ENCODE measurements at regions not wholly inside any gene's neighbourhood (a gene's known extent, or its start where the extent isn't known, plus 50 kb on each side); places are given as distances from the start of the nearest gene placed in this dataset.

DNA sequence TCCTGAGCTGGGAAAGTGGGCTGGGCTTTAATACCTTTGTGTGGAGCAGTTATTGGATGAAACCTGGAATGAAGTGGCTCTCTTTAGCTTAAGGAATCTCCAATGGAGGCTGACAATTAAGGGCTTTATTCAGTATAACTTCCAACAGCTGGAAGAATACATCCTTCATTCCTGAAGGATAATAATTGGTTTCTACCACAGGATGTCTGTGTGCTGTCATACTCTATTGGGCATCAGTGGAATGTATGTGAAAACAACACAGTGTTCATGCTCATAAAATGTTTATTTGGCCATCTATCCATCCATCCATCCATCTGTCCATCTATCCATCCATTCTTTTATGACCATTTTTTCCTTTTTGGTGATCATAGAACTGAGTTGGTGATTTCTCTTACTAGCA lies 220.7 kb upstream of the GAP43 start:
- no peaks in the 10 kb centered on the region; a peak in 1 of 7 replicates for H3K36me3 Mint-ChIP-seq (ENCODE audit: insufficient read depth in 1 of 3, low read depth in 3 of 3)
- DNase-seq = no peak
- TF ChIP-seq, protein P1, sequence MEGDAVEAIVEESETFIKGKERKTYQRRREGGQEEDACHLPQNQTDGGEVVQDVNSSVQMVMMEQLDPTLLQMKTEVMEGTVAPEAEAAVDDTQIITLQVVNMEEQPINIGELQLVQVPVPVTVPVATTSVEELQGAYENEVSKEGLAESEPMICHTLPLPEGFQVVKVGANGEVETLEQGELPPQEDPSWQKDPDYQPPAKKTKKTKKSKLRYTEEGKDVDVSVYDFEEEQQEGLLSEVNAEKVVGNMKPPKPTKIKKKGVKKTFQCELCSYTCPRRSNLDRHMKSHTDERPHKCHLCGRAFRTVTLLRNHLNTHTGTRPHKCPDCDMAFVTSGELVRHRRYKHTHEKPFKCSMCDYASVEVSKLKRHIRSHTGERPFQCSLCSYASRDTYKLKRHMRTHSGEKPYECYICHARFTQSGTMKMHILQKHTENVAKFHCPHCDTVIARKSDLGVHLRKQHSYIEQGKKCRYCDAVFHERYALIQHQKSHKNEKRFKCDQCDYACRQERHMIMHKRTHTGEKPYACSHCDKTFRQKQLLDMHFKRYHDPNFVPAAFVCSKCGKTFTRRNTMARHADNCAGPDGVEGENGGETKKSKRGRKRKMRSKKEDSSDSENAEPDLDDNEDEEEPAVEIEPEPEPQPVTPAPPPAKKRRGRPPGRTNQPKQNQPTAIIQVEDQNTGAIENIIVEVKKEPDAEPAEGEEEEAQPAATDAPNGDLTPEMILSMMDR (conservative IDR thresholded peaks at IDR 0.05) = no peak
- no peak overlapping the region for H3T11ph ChIP-seq (ENCODE audit: low read length)
- no peak overlapping the region for H3K27ac ChIP-seq (ENCODE audit: insufficient read length, low read depth, low read length)
- H2BK120ac ChIP-seq (ENCODE audit: low read depth, low read length, poor library complexity, severe bottlenecking) = no peak overlapping the region
- no peak overlapping the region for H3K18ac ChIP-seq (ENCODE audit: insufficient read length, low read depth, low read length)
- no peak overlapping the region for H2BK12ac ChIP-seq (ENCODE audit: insufficient read length, low read depth, low read length)
- H2AK5ac ChIP-seq (ENCODE audit: insufficient read length, low read length) = no peak overlapping the region
- no peaks in the 10 kb centered on the region for H3K79me2 ChIP-seq (ENCODE audit: insufficient read depth, low read length)
- no peaks in the 10 kb centered on the region for H3K27me3 ChIP-seq (ENCODE audit: insufficient read depth, low read length)
- H4K8ac ChIP-seq (replicated peaks; ENCODE audit: insufficient read length, low read depth, low read length) = no peak overlapping the region
- H3K4me1 Mint-ChIP-seq = peaks cover 34 to 41% of the 10 kb centered on the region in 2 experiments
- H4K20me1 ChIP-seq (ENCODE audit: control insufficient read depth, insufficient read depth, insufficient read length) = no peaks in the 10 kb centered on the region
- H2AFZ ChIP-seq (ENCODE audit: low read length) = no peak overlapping the region
- no peak overlapping the region for H2BK5ac ChIP-seq (ENCODE audit: insufficient read length, low read length)
- H3K79me1 ChIP-seq (ENCODE audit: insufficient read depth, low read depth, low read length, poor library complexity, severe bottlenecking) = no peaks in the 10 kb centered on the region
- no peak overlapping the region for H3K4me2 ChIP-seq (ENCODE audit: insufficient read depth, insufficient read length, low read length)
- no peak overlapping the region for H4K91ac ChIP-seq (ENCODE audit: insufficient read length, low read depth, low read length)
- H3K4me3 Mint-ChIP-seq = no peak overlapping the region
- H2BK15ac ChIP-seq (ENCODE audit: low read depth, low read length) = no peak overlapping the region
- no peak overlapping the region for H3K4ac ChIP-seq (ENCODE audit: low read depth, low read length)
- no peaks in the 10 kb centered on the region for H3K23me2 ChIP-seq (ENCODE audit: insufficient read length, low read depth, low read length, poor library complexity, severe bottlenecking)
- no peak overlapping the region for H2BK20ac ChIP-seq (ENCODE audit: low read depth, low read length, poor library complexity, severe bottlenecking)
- H3K9me3 Mint-ChIP-seq = no peaks in the 10 kb centered on the region
- H3K27ac Mint-ChIP-seq = no peak overlapping the region
- H3K56ac ChIP-seq (ENCODE audit: insufficient read length, low read depth, low read length) = no peak overlapping the region
- no peak overlapping the region for H3K9ac ChIP-seq (ENCODE audit: extremely low read depth, insufficient read length, low read length)
- H3K27me3 Mint-ChIP-seq (ENCODE audit: low read depth) = no peaks in the 10 kb centered on the region
- H3K14ac ChIP-seq (ENCODE audit: insufficient read depth, low read length) = no peak overlapping the region
- no peaks in the 10 kb centered on the region for H3K9me3 ChIP-seq (ENCODE audit: control insufficient read depth, low read depth, low read length)
- H3K4me1 ChIP-seq (ENCODE audit: insufficient read depth, low read length) = peaks cover 14% of the 10 kb centered on the region
- no peak overlapping the region for H3K23ac ChIP-seq (ENCODE audit: insufficient read length, low read depth, low read length)
- no peak overlapping the region for H4K5ac ChIP-seq (ENCODE audit: insufficient read length, low read depth, low read length)

All from H9 (cell line).